A673 (cell line): ENCODE measurements at regions not wholly inside any gene's neighbourhood (a gene's known extent, or its start where the extent isn't known, plus 50 kb on each side); places are given as distances from the start of the nearest gene placed in this dataset.

Experiments
- BruUV-seq: library from RNA; stranded (reverse); fragments of 400-500 nt; replicated peaks from 2 replicates; lab custom pipeline; 2021; lab: Mats Ljungman, UMichigan
- CTCF ChIA-PET: fragments of 300-600 bp; sonication (Branson Sonifier 250); formaldehyde crosslinking; loops from one replicate; lab custom pipeline; 2022; ENCODE audit warnings: antibody characterized with exemption; lab: Charles Lee
- POLR2A ChIA-PET: fragments of 300-600 bp; sonication (Branson Sonifier 250); formaldehyde crosslinking; loops from one replicate; lab custom pipeline; 2022; ENCODE audit warnings: antibody characterized with exemption; ENCODE audit not compliant: low non-redundant PET; lab: Charles Lee
- DNase-seq: peaks from one replicate; pipeline ENCODE4 v3.0.0-alpha.2; 2015; ENCODE audit warnings: low spot score
- H3K27ac ChIP-seq: fragments of 200-600 bp; sonication (generic); 2 replicates; pipeline ENCODE4 v1.5.1; 2016; ENCODE audit warnings: mixed run types, low read depth, mild to moderate bottlenecking, mixed read lengths, antibody characterized with exemption, low read length; ENCODE audit not compliant: poor library complexity, severe bottlenecking
- H3K27me3 ChIP-seq: fragments of 200-600 bp; sonication (generic); replicated peaks from 2 replicates; pipeline ENCODE4 v1.6.1; 2017; ENCODE audit warnings: mixed run types, low read depth, mild to moderate bottlenecking, mixed read lengths, antibody characterized with exemption, low read length; ENCODE audit not compliant: insufficient read depth, poor library complexity
- H3K36me3 ChIP-seq: fragments of 200-600 bp; sonication (generic); 2 replicates; pipeline ENCODE4 v1.6.1; 2016; ENCODE audit warnings: mixed run types, mild to moderate bottlenecking, mixed read lengths, antibody characterized with exemption, low read length; ENCODE audit not compliant: insufficient read depth, poor library complexity, severe bottlenecking
- H3K4me1 ChIP-seq: fragments of 200-600 bp; sonication (generic); 2 replicates; pipeline ENCODE4 v1.6.1; 2017; ENCODE audit warnings: mixed run types, mild to moderate bottlenecking, mixed read lengths, antibody characterized with exemption, low read length; ENCODE audit not compliant: insufficient read depth, poor library complexity, severe bottlenecking
- H3K4me3 ChIP-seq: fragments of 200-600 bp; sonication (generic); 2 replicates; pipeline ENCODE4 v1.5.1; 2016; ENCODE audit warnings: low read depth, mixed run types, mild to moderate bottlenecking, mixed read lengths, low read length; ENCODE audit not compliant: poor library complexity, severe bottlenecking
- H3K9me3 ChIP-seq: fragments of 200-600 bp; sonication (generic); 2 replicates; pipeline ENCODE4 v1.6.1; 2016; ENCODE audit warnings: mixed run types, low read depth, mild to moderate bottlenecking, mixed read lengths, antibody characterized with exemption, low read length; ENCODE audit not compliant: poor library complexity, severe bottlenecking
- CTCF ChIP-seq: fragments of 300-800, 200-600 bp; sonication (generic); conservative IDR thresholded peaks from 2 replicates; pipeline ENCODE4 v1.5.1; 2017; ENCODE audit warnings: low read depth, mild to moderate bottlenecking, antibody characterized with exemption, low read length, moderate library complexity, mixed read lengths
- EZH2 ChIP-seq: fragments of 200-600 bp; sonication (generic); IDR thresholded peaks from 2 replicates; pipeline ENCODE4 v1.6.1; 2017; ENCODE audit warnings: borderline replicate concordance, low read depth, mild to moderate bottlenecking, mixed read lengths, antibody characterized with exemption, low read length; ENCODE audit not compliant: poor library complexity, severe bottlenecking
- intact Hi-C: fragments of 100-400 bp; cut with micrococcal nuclease; formaldehyde crosslinking; loops from one replicate; pipeline ENCODE4 v1.10.0; 2022; ENCODE audit not compliant: unreplicated experiment

GRCh38 chr21:15586752-15587427, 142.9 kb upstream of the USP25 start:
- Histone ChIP-seq H3K4me1 (no peaks in the 10 kb centered on the region), H3K9me3 (no peaks in the 10 kb centered on the region), H3K27ac (no peak overlapping the region), H3K36me3 (no peaks in the 10 kb centered on the region), H3K4me3 (no peak overlapping the region), H3K27me3 (no peaks in the 10 kb centered on the region)
- no TSS peak for BruUV-seq
- CTCF ChIA-PET: no interaction called here
- DNase-seq: no peak
- POLR2A ChIA-PET: no interaction called here
- intact Hi-C loops: loop anchor here (10.0 kb wide), 1 partner anchor 1182 kb away; no protein-coding TSS in a partner anchor
- TF ChIP-seq CTCF (no peak), EZH2 (no peak)

- DNase-seq: peak; percentile 50
- BruUV-seq: no TSS peak
- H3K4me3 ChIP-seq: no peak overlapping the region
- H3K9me3 ChIP-seq: no peaks in the 10 kb centered on the region
- no peak overlapping the region for H3K27ac ChIP-seq
- CTCF ChIA-PET: no interaction called here
- H3K27me3 ChIP-seq: no peaks in the 10 kb centered on the region
- H3K4me1 ChIP-seq: no peaks in the 10 kb centered on the region
- peak; percentile 70 for TF ChIP-seq CTCF
- no peak for TF ChIP-seq EZH2
- H3K36me3 ChIP-seq: no peaks in the 10 kb centered on the region
- intact Hi-C loops: loop anchor here (5.0 to 10.0 kb wide), 3 partner anchors 110 to 1338 kb away; no protein-coding TSS in a partner anchor
- POLR2A ChIA-PET: no interaction called here
Measured at GRCh38 chr21:15592271-15592860, 137.4 kb upstream of the USP25 start.

GRCh38 chr21:15592957-15593356, 136.8 kb upstream of the USP25 start:
- ChIA-PET CTCF (no interaction called here), POLR2A (no interaction called here)
- no peaks in the 10 kb centered on the region for H3K36me3 ChIP-seq
- H3K27ac ChIP-seq: no peak overlapping the region
- TF ChIP-seq EZH2: no peak
- TF ChIP-seq CTCF: no peak
- no peaks in the 10 kb centered on the region for H3K9me3 ChIP-seq
- DNase-seq: no peak
- H3K27me3 ChIP-seq: no peaks in the 10 kb centered on the region
- intact Hi-C loops: loop anchor here (5.0 to 10.0 kb wide), 3 partner anchors 111 to 1338 kb away; no protein-coding TSS in a partner anchor
- no peak overlapping the region for H3K4me3 ChIP-seq
- BruUV-seq: no TSS peak
- no peaks in the 10 kb centered on the region for H3K4me1 ChIP-seq
